Activated naive CD4-positive, alpha-beta T cell treated with anti-CD3 and anti-CD28 coated beads, Interleukin-2, amount 50 U/mL, for 24 hours (primary cell): ENCODE measurements at regions not wholly inside any gene's neighbourhood (a gene's known extent, or its start where the extent isn't known, plus 50 kb on each side); places are given as distances from the start of the nearest gene placed in this dataset.
"Not testable (repeated sequence)": the region's sequence is repeated elsewhere in the genome, so short reads cannot be mapped to it uniquely, and the experiment has no call there.

Experiments
- H3K27ac Mint-ChIP-seq: one replicate; pipeline ENCODE4 v1.8.0; 2021; ENCODE audit warnings: mild to moderate bottlenecking, mixed read lengths
- H3K27me3 Mint-ChIP-seq: one replicate; pipeline ENCODE4 v1.8.0; 2021; ENCODE audit warnings: mixed read lengths
- H3K36me3 Mint-ChIP-seq: one replicate; pipeline ENCODE4 v1.8.0; 2021; ENCODE audit warnings: mixed read lengths
- H3K4me1 Mint-ChIP-seq: one replicate; pipeline ENCODE4 v1.8.0; 2021; ENCODE audit warnings: mixed read lengths
- H3K4me3 Mint-ChIP-seq: one replicate; pipeline ENCODE4 v1.8.0; 2021; ENCODE audit warnings: mild to moderate bottlenecking, mixed read lengths
- H3K9me3 Mint-ChIP-seq: one replicate; pipeline ENCODE4 v1.8.0; 2021; ENCODE audit warnings: mixed read lengths

DNA sequence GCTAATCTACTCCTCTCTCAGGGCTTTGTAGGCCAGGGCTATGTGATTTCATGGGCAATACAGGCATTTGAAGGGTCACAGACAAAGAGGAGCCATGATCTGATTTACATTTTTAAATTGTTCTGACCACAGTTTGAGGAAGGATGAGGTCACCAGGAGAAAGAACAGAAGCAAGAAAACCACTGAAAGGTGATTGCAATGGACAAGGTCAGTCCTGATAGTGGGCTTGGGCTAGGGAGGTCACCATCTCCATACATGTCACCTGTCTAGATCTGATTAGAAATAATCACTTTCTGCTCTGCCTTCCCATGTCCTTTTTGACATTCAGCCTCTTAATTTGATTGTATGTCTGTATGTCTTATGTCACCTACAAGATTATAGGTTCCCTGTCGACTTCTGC lies 248.9 kb upstream of the CWC22 start:
- H3K27me3 Mint-ChIP-seq: no peaks in the 10 kb centered on the region
- H3K4me1 Mint-ChIP-seq: no peaks in the 10 kb centered on the region
- no peak overlapping the region for H3K4me3 Mint-ChIP-seq
- H3K9me3 Mint-ChIP-seq: no peaks in the 10 kb centered on the region
- no peaks in the 10 kb centered on the region for H3K36me3 Mint-ChIP-seq
- no peak overlapping the region for H3K27ac Mint-ChIP-seq

DNA sequence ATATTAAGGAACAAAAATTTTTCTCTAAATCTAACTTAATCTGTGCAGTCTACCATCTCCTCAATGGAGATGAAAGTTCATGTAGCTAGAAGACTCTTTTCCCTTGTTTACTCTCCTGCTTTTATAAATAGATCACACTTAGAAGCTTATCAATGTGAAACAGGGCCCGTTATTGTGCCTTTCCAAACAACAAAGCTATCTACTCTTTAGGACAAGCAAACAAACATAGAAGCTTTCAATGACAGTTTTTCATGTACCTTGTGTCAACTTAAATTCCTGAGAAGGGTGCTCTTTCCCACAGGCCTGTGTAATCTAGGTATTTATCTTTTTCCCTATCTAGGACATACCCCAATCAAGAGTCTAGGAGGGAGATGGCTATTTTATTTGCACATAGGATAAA lies 247.8 kb upstream of the CWC22 start:
- Mint-ChIP-seq H3K27me3 (no peaks in the 10 kb centered on the region), H3K9me3 (no peaks in the 10 kb centered on the region), H3K27ac (no peak overlapping the region), H3K36me3 (no peaks in the 10 kb centered on the region), H3K4me1 (no peaks in the 10 kb centered on the region), H3K4me3 (no peak overlapping the region)

GRCh38 chr2:180247658-180248057 lies 240.6 kb upstream of the CWC22 start:
- Mint-ChIP-seq H3K4me1 (no peaks in the 10 kb centered on the region), H3K9me3 (no peaks in the 10 kb centered on the region), H3K36me3 (no peaks in the 10 kb centered on the region), H3K4me3 (no peak overlapping the region), H3K27ac (no peak overlapping the region), H3K27me3 (no peaks in the 10 kb centered on the region)

GRCh38 chr2:180246268-180246667 lies 239.2 kb upstream of the CWC22 start:
- no peak overlapping the region for H3K27ac Mint-ChIP-seq
- H3K36me3 Mint-ChIP-seq: no peaks in the 10 kb centered on the region
- H3K4me3 Mint-ChIP-seq: no peak overlapping the region
- H3K27me3 Mint-ChIP-seq: no peaks in the 10 kb centered on the region
- H3K4me1 Mint-ChIP-seq: no peaks in the 10 kb centered on the region
- no peaks in the 10 kb centered on the region for H3K9me3 Mint-ChIP-seq

GRCh38 chr2:180240774-180241173 lies 233.7 kb upstream of the CWC22 start:
- Mint-ChIP-seq H3K4me3 (no peak overlapping the region), H3K36me3 (no peaks in the 10 kb centered on the region), H3K27ac (no peak overlapping the region), H3K4me1 (no peaks in the 10 kb centered on the region), H3K9me3 (no peaks in the 10 kb centered on the region), H3K27me3 (no peaks in the 10 kb centered on the region)

DNA sequence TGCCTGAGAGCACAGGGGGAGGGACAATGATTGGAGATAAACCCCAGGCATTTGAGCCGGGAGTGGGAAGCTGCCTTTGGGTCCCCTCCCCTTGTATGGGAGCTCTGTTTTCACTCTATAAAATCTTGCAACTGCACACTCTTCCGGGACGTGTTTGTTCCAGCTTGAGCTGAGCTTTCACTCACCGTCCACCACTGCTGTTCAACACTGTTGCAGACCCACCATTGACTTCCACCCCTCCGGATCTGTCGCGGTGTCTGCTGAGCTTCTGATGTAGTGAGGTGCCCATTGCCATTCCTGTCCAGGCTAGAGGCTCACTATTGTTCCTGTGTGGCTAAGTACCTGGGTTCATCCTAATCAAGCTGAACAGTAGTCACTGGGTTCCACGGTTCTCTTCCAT lies 231.6 kb upstream of the CWC22 start:
- H3K36me3 Mint-ChIP-seq: no peaks in the 10 kb centered on the region
- H3K4me3 Mint-ChIP-seq: no peak overlapping the region
- H3K27me3 Mint-ChIP-seq: no peaks in the 10 kb centered on the region
- no peaks in the 10 kb centered on the region for H3K9me3 Mint-ChIP-seq
- H3K4me1 Mint-ChIP-seq: no peaks in the 10 kb centered on the region
- no peak overlapping the region for H3K27ac Mint-ChIP-seq

- H3K9me3 Mint-ChIP-seq, H3K27ac Mint-ChIP-seq, H3K4me3 Mint-ChIP-seq, H3K4me1 Mint-ChIP-seq, H3K36me3 Mint-ChIP-seq, H3K27me3 Mint-ChIP-seq: not testable (repeated sequence)
Observed at GRCh38 chr2:180236061-180236460, 229.0 kb upstream of the CWC22 start.

DNA sequence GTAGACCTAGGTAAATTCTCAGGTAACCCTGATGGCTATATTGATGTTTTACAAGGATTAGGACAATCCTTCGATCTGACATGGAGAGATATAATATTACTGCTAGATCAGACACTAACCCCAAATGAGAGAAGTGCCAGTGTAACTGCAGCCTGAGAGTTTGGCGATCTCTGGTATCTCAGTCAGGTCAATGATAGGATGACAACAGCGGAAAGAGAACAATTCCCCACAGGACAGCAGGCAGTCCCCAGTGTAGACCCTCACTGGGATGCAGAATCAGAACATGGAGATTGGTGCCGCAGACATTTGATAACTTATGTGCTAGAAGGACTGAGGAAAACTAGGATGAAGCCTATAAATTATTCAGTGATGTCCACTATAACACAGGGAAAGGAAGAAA lies 228.4 kb upstream of the CWC22 start:
- H3K4me3 Mint-ChIP-seq, H3K9me3 Mint-ChIP-seq, H3K27ac Mint-ChIP-seq, H3K27me3 Mint-ChIP-seq, H3K36me3 Mint-ChIP-seq, H3K4me1 Mint-ChIP-seq: not testable (repeated sequence)

- not testable (repeated sequence) for H3K4me3 Mint-ChIP-seq, H3K9me3 Mint-ChIP-seq, H3K4me1 Mint-ChIP-seq, H3K27ac Mint-ChIP-seq, H3K27me3 Mint-ChIP-seq, H3K36me3 Mint-ChIP-seq
Observed at GRCh38 chr2:180234991-180235390, 227.9 kb upstream of the CWC22 start.

DNA sequence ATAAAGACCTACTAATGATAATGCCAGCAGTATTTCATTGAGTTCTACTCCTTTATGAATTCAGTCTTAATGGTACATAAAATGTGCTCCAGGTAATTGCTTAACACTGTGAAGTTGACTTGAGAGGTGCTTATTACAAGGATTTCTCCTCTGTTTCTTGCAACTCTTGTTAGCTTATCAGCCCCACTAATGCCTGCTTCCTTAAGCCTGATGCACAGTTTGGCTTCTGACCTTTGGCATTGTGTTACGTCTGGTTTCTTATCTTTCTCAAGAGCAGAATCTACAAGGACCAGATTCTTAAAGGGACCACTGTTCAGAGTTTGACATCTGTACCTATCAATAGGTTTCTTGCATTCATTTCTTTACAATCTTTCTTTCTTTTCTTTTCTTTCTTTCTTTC lies 223.9 kb upstream of the CWC22 start:
- no peaks in the 10 kb centered on the region for H3K4me1 Mint-ChIP-seq
- no peaks in the 10 kb centered on the region for H3K9me3 Mint-ChIP-seq
- H3K27me3 Mint-ChIP-seq: no peaks in the 10 kb centered on the region
- H3K4me3 Mint-ChIP-seq: no peak overlapping the region
- no peak overlapping the region for H3K27ac Mint-ChIP-seq
- no peaks in the 10 kb centered on the region for H3K36me3 Mint-ChIP-seq

DNA sequence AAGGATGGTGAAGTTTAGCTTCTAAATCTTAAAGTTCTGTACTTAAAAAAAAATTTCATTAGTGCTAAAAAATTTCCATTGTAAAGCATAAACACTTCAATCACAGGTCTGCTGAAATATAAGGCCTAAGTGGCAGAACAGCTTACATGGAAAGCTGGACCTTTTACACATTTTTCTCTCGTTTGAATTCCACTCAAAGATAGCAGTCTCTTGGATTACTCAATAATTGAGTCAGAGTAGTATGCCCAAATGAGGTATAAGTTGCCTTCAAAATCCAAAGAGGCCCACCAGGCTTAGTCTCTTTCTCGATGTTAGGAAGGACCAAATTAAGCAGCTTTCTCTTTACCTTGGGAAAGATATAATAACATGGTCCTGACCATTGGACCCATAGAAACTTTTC lies 220.4 kb upstream of the CWC22 start:
- Mint-ChIP-seq H3K9me3 (no peaks in the 10 kb centered on the region), H3K4me3 (no peak overlapping the region), H3K36me3 (no peaks in the 10 kb centered on the region), H3K4me1 (no peaks in the 10 kb centered on the region), H3K27me3 (no peaks in the 10 kb centered on the region), H3K27ac (no peak overlapping the region)

DNA sequence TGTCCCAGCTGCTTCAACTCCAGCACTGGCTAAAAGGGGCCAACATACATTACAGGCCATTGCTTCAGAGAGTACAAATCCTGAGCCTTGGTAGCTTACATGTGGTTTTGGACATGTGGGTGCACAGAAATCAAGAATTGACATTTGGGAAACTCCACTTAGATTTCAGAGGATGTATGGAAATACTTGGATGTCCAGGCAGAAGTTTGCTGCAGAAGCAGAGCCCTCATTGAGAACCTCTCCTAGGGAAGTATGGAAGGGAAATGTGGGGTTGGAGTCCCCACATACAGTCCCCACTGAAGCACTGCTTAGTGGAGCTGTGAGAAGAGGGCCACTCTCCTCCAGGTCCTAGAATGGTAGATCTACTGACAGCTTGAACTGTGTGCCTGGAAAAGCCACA lies 218.0 kb upstream of the CWC22 start:
- H3K36me3 Mint-ChIP-seq: no peaks in the 10 kb centered on the region
- H3K4me3 Mint-ChIP-seq: no peak overlapping the region
- H3K4me1 Mint-ChIP-seq: no peaks in the 10 kb centered on the region
- H3K9me3 Mint-ChIP-seq: no peaks in the 10 kb centered on the region
- H3K27ac Mint-ChIP-seq: no peak overlapping the region
- H3K27me3 Mint-ChIP-seq: peaks cover 2% of the 10 kb centered on the region

- Mint-ChIP-seq H3K27me3 (peaks cover 2% of the 10 kb centered on the region), H3K27ac (no peak overlapping the region), H3K36me3 (no peaks in the 10 kb centered on the region), H3K9me3 (no peaks in the 10 kb centered on the region), H3K4me3 (no peak overlapping the region), H3K4me1 (no peaks in the 10 kb centered on the region)
Observed at GRCh38 chr2:180222644-180223043, 215.5 kb upstream of the CWC22 start.

- H3K4me1 Mint-ChIP-seq: no peaks in the 10 kb centered on the region
- H3K4me3 Mint-ChIP-seq: no peak overlapping the region
- H3K27me3 Mint-ChIP-seq: peaks cover 2% of the 10 kb centered on the region
- no peaks in the 10 kb centered on the region for H3K36me3 Mint-ChIP-seq
- no peak overlapping the region for H3K27ac Mint-ChIP-seq
- peaks cover 6% of the 10 kb centered on the region for H3K9me3 Mint-ChIP-seq
Observed at GRCh38 chr2:180219491-180219890, 212.4 kb upstream of the CWC22 start.

- no peaks in the 10 kb centered on the region for H3K36me3 Mint-ChIP-seq
- H3K27ac Mint-ChIP-seq: no peak overlapping the region
- H3K27me3 Mint-ChIP-seq: peaks cover 3% of the 10 kb centered on the region
- no peaks in the 10 kb centered on the region for H3K4me1 Mint-ChIP-seq
- no peak overlapping the region for H3K4me3 Mint-ChIP-seq
- no peaks in the 10 kb centered on the region for H3K9me3 Mint-ChIP-seq
Observed at GRCh38 chr2:180208841-180209240, 201.7 kb upstream of the CWC22 start.

DNA sequence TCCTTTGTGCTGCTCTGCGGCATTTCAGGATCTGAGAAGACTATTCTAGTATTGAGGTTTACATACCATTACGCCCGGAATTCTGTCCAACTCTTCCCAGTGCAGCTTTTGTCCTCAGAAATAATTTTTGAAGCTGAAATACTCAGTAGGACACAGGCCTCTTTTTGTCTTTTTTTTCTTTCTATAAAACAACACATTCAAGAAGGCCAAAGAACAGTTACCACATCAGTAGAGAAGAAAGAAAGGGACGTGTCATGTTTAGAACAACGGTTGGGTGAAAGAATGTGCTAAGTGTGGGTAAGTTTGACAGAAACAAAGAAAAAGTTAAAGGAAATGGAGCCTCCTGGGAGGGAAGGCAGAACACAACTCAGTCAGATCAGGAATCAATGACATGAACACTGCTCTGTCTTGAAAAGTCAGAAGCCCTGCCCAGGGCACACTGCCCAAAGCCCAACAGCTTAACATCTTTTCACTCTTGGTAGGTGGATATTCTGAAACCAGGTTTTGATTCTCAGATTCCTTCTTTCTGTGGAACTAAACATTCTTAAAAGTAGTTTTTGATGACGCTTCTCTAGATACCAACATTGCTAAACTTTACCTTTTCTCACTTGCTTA lies 198.6 kb upstream of the CWC22 start:
- Mint-ChIP-seq H3K4me1 (no peaks in the 10 kb centered on the region), H3K27me3 (no peaks in the 10 kb centered on the region), H3K36me3 (no peaks in the 10 kb centered on the region), H3K27ac (no peak overlapping the region), H3K4me3 (no peak overlapping the region), H3K9me3 (no peaks in the 10 kb centered on the region)

DNA sequence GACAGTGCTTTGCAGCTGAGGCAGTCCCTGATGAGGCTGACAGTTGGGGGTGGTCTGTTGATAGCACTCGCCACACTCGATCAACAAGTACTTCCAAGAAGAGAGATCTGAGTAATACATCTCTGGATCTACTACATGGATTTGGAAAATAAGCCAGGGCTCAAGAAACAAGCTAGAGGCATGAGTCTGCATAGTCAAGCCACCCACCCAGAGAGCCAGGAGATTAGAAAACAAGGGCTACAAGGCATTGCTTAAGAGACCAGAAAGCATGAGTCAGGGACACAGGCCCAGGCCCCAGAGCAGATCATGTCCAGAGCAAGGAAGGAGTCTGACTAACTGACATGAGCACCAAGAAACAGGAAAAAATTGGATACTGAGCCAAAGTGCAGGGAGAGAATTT lies 196.9 kb upstream of the CWC22 start:
- H3K9me3 Mint-ChIP-seq: no peaks in the 10 kb centered on the region
- no peaks in the 10 kb centered on the region for H3K36me3 Mint-ChIP-seq
- no peaks in the 10 kb centered on the region for H3K4me1 Mint-ChIP-seq
- no peak overlapping the region for H3K4me3 Mint-ChIP-seq
- H3K27me3 Mint-ChIP-seq: no peaks in the 10 kb centered on the region
- no peak overlapping the region for H3K27ac Mint-ChIP-seq
